GM10248 (cell line): ENCODE measurements at regions not wholly inside any gene's neighbourhood (a gene's known extent, or its start where the extent isn't known, plus 50 kb on each side); places are given as distances from the start of the nearest gene placed in this dataset.

Source experiments
- CTCF ChIA-PET: fragments of 300-600 bp; sonication (Branson Sonifier 250); formaldehyde crosslinking; extraction: SDS; loops from one replicate; lab custom pipeline; 2021; ENCODE audit warnings: antibody characterized with exemption; lab: Yijun Ruan, JAX
- POLR2A ChIA-PET: fragments of 350-650 bp; sonication (Branson Sonifier 250); formaldehyde crosslinking; extraction: SDS; loops from one replicate; lab custom pipeline; 2020; ENCODE audit warnings: antibody characterized with exemption; lab: Yijun Ruan, JAX
- DNase-seq: peaks from one replicate; pipeline ENCODE4 v3.0.0; 2012; ENCODE audit errors: extremely low spot score
- TF ChIP-seq, protein P1 (sequence below): IDR thresholded peaks from 2 replicates; pipeline ENCODE4 v1.5.1; 2012; ENCODE audit warnings: mild to moderate bottlenecking, low read depth; ENCODE audit errors: extremely low read depth, missing control alignments, control extremely low read depth

DNA sequence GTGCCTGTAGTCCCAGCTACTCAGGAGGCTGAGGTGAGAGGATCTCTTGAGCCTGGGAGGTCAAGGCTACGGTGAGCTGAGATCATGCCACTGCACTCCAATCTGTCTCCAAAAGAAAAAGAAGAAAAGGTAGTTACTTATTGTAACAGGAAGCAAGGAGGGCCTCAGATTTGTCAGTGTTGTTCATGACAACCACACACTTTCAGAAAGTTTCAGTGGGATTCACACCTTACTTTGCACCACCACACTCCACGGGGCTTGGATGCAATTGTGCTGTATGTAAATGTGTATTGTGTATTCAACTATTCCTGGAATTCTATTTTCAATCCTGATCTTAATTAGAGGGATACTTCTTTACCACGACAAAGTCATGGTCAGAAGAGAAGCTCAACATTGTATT lies 142.6 kb downstream of the ELOVL4 start:
- no peak for DNase-seq
- POLR2A ChIA-PET: no interaction called here
- TF ChIP-seq, protein P1, sequence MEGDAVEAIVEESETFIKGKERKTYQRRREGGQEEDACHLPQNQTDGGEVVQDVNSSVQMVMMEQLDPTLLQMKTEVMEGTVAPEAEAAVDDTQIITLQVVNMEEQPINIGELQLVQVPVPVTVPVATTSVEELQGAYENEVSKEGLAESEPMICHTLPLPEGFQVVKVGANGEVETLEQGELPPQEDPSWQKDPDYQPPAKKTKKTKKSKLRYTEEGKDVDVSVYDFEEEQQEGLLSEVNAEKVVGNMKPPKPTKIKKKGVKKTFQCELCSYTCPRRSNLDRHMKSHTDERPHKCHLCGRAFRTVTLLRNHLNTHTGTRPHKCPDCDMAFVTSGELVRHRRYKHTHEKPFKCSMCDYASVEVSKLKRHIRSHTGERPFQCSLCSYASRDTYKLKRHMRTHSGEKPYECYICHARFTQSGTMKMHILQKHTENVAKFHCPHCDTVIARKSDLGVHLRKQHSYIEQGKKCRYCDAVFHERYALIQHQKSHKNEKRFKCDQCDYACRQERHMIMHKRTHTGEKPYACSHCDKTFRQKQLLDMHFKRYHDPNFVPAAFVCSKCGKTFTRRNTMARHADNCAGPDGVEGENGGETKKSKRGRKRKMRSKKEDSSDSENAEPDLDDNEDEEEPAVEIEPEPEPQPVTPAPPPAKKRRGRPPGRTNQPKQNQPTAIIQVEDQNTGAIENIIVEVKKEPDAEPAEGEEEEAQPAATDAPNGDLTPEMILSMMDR: no peak
- CTCF ChIA-PET: interaction anchor here (1.1 to 1.9 kb wide), 3 partner anchors 9 to 14 kb away, joined by 3 to 14 read pairs (median 4); no protein-coding TSS in a partner anchor

DNA sequence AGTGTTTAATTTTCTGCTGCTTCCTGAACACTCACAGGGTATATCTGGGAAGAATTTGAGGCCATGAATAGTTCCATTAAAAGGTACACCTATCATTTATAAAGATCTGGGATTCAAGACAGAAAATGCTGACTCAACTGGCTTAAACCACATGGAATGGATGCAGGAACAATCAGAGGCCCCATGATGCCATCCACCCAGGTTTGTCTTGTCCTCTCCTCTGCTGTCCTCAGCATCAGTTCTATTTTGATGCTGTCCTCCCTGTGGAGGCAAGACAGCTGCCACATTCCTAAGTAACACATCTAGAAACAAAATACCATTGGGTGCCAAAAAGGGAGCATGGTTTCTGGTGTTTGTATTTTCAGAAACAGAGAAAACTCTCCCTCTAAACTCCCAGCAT lies 143.4 kb downstream of the ELOVL4 start:
- TF ChIP-seq, protein P1: no peak
- no peak for DNase-seq
- POLR2A ChIA-PET: no interaction called here
- CTCF ChIA-PET: interaction anchor here (4.5 kb wide), 1 partner anchor 10 kb away, joined by 14 read pairs; no protein-coding TSS in a partner anchor

- ChIA-PET CTCF (interaction anchor here (1.6 to 4.5 kb wide), 2 partner anchors 11 to 66 kb away, joined by 4 to 14 read pairs; no protein-coding TSS in a partner anchor), POLR2A (no interaction called here)
- TF ChIP-seq, protein P1: no peak
- DNase-seq: no peak
Measured at GRCh38 chr6:79802657-79803300, 144.6 kb downstream of the ELOVL4 start.

- no peak for DNase-seq
- TF ChIP-seq, protein P1: no peak
- CTCF ChIA-PET: interaction anchor here (1.6 to 4.5 kb wide), 3 partner anchors 9 to 67 kb away, joined by 4 to 14 read pairs (median 5); no protein-coding TSS in a partner anchor
- POLR2A ChIA-PET: no interaction called here
Measured at GRCh38 chr6:79801362-79801761, 146.0 kb downstream of the ELOVL4 start.

DNA sequence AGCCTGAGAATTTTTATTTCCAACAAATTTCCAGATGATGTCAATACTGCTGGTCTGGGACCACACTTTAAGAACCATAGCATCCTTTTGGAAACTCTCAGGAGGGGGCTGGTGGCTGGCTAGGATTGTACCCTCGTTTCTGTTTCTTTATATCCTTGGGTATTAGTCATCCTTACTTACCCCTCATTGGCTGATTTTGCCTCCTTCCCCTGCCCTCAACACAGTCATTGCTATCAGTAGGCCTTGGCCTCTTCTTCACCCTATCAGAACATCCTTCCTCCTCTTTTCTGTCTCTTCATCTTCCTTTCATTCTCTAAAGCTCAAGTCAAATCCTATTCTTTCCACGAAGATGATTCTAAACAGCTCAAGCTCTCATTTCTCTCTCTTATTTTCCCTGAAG lies 148.5 kb downstream of the ELOVL4 start:
- TF ChIP-seq, protein P1: no peak
- ChIA-PET CTCF (no interaction called here), POLR2A (no interaction called here)
- no peak for DNase-seq

DNA sequence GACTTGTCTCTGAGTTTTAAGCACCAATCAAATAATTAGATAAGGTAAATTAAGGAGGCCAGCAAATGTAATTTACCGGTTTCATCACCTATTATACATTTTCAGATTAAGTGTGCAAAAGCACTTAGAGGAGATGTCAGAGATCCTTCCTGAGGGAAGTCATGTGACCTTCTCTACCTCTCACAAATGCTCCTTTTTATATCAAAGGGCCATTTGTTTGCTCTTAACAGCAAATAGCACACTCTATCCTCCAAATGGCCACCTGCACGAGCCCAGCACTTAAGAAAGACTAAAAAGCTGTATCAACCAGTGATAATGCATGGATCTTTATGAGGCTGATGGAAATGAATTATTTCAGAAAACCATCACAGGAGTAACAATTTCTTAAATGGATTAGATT lies 149.4 kb downstream of the ELOVL4 start:
- TF ChIP-seq, protein P1: no peak
- DNase-seq: no peak
- CTCF ChIA-PET: no interaction called here
- POLR2A ChIA-PET: no interaction called here
